ENCODE measurements at regions not wholly inside any gene's neighbourhood (a gene's known extent, or its start where the extent isn't known, plus 50 kb on each side); places are given as distances from the start of the nearest gene placed in this dataset.

DNA sequence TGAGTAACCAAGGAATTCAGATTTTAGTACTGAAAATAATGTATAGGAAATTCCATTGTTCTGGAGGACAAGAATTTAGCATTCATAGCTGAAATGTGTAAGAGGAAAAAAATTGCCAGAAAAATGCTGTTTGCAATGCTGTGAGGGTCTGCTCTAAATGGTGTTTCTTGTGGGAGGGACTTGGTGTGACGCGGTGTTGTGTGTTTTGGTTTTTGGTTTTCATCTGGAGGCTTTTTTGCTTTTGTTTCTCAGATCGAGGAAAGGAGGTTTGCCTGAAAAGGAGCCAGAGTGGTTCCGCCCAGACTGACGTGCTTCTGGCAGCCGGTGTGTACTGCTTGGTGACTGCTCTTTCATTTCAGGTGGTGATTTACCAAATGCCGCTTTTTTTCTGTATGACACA lies 211.8 kb upstream of the HMGA2 start:
- TF ChIP-seq ZFX (CRISPR knock-in tag; IDR thresholded peaks at IDR 0.05) (no peak), NFYB (IDR thresholded peaks at IDR 0.05; ENCODE audit: extremely low read depth, insufficient read length) (no peak), SRSF7 (optimal IDR thresholded peaks at IDR 0.05; ENCODE audit: low read depth, low read length) (no peak)
